GM10248 (cell line): ENCODE measurements at regions not wholly inside any gene's neighbourhood (a gene's known extent, or its start where the extent isn't known, plus 50 kb on each side); places are given as distances from the start of the nearest gene placed in this dataset.
"Not testable (repeated sequence)": the region's sequence is repeated elsewhere in the genome, so short reads cannot be mapped to it uniquely, and the experiment has no call there.

Experiments used
- CTCF ChIA-PET: fragments of 300-600 bp; sonication (Branson Sonifier 250); formaldehyde crosslinking; extraction: SDS; loops from one replicate; lab custom pipeline; 2021; ENCODE audit warnings: antibody characterized with exemption; lab: Yijun Ruan, JAX
- POLR2A ChIA-PET: fragments of 350-650 bp; sonication (Branson Sonifier 250); formaldehyde crosslinking; extraction: SDS; loops from one replicate; lab custom pipeline; 2020; ENCODE audit warnings: antibody characterized with exemption; lab: Yijun Ruan, JAX
- DNase-seq: peaks from one replicate; pipeline ENCODE4 v3.0.0; 2012; ENCODE audit errors: extremely low spot score
- TF ChIP-seq, protein P1 (sequence below): IDR thresholded peaks from 2 replicates; pipeline ENCODE4 v1.5.1; 2012; ENCODE audit warnings: mild to moderate bottlenecking, low read depth; ENCODE audit errors: extremely low read depth, missing control alignments, control extremely low read depth

DNA sequence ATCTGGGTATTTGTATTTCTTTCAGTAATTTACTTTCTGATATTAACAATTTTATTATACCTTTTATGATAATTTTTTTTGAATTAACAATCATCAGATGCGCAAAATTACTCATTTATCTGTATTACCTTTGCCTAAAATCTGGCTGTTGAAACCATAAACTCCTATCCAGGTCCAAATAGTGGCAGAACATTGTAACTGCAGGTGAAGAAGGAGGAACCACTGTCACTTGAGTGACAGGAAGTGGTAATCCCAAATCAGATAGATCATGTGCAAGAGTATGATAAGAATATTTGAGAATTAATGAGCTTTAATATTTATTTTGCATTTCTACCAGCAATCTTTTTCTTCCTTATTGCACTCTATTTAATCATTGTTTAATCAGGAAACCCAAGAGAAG lies 139.3 kb upstream of the TLE4 start:
- ChIA-PET POLR2A (no interaction called here), CTCF (no interaction called here)
- no peak for DNase-seq
- TF ChIP-seq, protein P1, sequence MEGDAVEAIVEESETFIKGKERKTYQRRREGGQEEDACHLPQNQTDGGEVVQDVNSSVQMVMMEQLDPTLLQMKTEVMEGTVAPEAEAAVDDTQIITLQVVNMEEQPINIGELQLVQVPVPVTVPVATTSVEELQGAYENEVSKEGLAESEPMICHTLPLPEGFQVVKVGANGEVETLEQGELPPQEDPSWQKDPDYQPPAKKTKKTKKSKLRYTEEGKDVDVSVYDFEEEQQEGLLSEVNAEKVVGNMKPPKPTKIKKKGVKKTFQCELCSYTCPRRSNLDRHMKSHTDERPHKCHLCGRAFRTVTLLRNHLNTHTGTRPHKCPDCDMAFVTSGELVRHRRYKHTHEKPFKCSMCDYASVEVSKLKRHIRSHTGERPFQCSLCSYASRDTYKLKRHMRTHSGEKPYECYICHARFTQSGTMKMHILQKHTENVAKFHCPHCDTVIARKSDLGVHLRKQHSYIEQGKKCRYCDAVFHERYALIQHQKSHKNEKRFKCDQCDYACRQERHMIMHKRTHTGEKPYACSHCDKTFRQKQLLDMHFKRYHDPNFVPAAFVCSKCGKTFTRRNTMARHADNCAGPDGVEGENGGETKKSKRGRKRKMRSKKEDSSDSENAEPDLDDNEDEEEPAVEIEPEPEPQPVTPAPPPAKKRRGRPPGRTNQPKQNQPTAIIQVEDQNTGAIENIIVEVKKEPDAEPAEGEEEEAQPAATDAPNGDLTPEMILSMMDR: no peak

GRCh38 chr9:79433703-79434102 lies 138.1 kb upstream of the TLE4 start:
- TF ChIP-seq, protein P1: no peak
- CTCF ChIA-PET: no interaction called here
- POLR2A ChIA-PET: no interaction called here
- no peak for DNase-seq

GRCh38 chr9:79439221-79439620 lies 132.5 kb upstream of the TLE4 start:
- POLR2A ChIA-PET, DNase-seq, CTCF ChIA-PET: not testable (repeated sequence)

DNA sequence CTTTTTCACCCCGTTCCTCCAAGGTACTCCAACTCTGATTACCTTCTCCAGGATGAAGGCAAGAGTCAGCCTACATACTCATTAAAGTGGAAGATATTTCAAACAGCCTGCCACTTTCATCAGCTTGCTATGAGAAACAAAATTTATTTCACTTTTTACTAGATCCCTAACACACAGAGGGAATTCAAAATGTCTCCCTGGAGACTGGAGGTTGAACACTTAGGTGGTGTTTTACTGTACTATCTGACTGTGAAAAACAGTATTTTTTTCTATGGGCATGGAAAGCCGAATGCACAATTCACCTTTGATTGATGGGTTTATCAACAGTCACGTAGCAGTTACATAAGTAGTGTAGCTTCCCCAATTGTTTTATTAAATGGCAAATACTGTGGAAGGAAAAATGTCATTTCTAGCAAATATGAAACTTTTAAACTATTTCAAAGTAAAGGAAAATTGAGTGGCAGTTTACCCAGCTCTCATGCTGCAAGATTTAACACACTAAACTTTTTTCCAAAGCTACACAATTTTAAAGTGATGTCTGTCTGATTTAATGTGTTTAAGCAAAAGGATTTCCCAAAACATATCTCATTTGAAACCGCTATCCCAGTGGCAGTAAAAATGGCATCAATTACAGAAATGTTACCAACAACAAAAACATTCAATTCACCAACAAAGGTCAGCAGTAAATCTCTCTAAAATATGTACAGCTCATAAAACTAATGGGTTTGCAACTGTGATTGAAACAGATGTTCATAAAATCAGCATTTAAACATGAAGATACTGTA lies 125.0 kb upstream of the TLE4 start:
- DNase-seq: no peak
- TF ChIP-seq, protein P1: no peak
- ChIA-PET POLR2A (no interaction called here), CTCF (no interaction called here)

GRCh38 chr9:79447308-79447605 lies 124.5 kb upstream of the TLE4 start:
- DNase-seq: no peak
- ChIA-PET POLR2A (no interaction called here), CTCF (no interaction called here)
- TF ChIP-seq, protein P1: no peak

GRCh38 chr9:79447762-79448161 lies 124.0 kb upstream of the TLE4 start:
- DNase-seq: no peak
- ChIA-PET CTCF (no interaction called here), POLR2A (no interaction called here)
- TF ChIP-seq, protein P1: no peak

GRCh38 chr9:79452265-79452664 lies 119.5 kb upstream of the TLE4 start:
- CTCF ChIA-PET: no interaction called here
- TF ChIP-seq, protein P1: no peak
- POLR2A ChIA-PET: no interaction called here
- no peak for DNase-seq
